HAP-1 (cell line): ENCODE measurements at regions not wholly inside any gene's neighbourhood (a gene's known extent, or its start where the extent isn't known, plus 50 kb on each side); places are given as distances from the start of the nearest gene placed in this dataset.
"Not testable (repeated sequence)": the region's sequence is repeated elsewhere in the genome, so short reads cannot be mapped to it uniquely, and the experiment has no call there.

ENCODE experiments used
- DNase-seq, 2 experiments: peaks; one replicate each; pipeline ENCODE4 v3.0.0-alpha.2; 2016 to 2020; ENCODE audit warnings: low spot score in 2 of 2
- H3K27me3 ChIP-seq: fragments of 250-450 bp; sonication (Bioruptor Pico); 2 replicates; pipeline ENCODE4 v1.5.1; 2020; ENCODE audit warnings: low read depth, mild to moderate bottlenecking, moderate library complexity
- H3K36me3 ChIP-seq: fragments of 250-450 bp; sonication (Bioruptor Pico); replicated peaks from 2 replicates; pipeline ENCODE4 v1.5.1; 2020; ENCODE audit warnings: mild to moderate bottlenecking
- H3K4me1 ChIP-seq: fragments of 250-450 bp; sonication (Bioruptor Pico); 2 replicates; pipeline ENCODE4 v1.5.1; 2020; ENCODE audit warnings: mild to moderate bottlenecking
- H3K4me3 ChIP-seq: fragments of 250-450 bp; sonication (Bioruptor Pico); 2 replicates; pipeline ENCODE4 v1.5.1; 2020; ENCODE audit warnings: mild to moderate bottlenecking, moderate library complexity
- H3K9me3 ChIP-seq: fragments of 250-450 bp; sonication (Bioruptor Pico); 2 replicates; pipeline ENCODE4 v1.5.1; 2020; ENCODE audit warnings: mild to moderate bottlenecking, moderate library complexity
- in situ Hi-C: fragments of 300-500 bp; cut with MboI; formaldehyde crosslinking; loops from 3 replicates; pipeline ENCODE4 v1.14.3; 2020; ENCODE audit warnings: low sequenced_read_pairs, inconsistent platforms, mixed read lengths

GRCh38 chr10:5268743-5269142 is 72.1 kb downstream of the AKR1C4 start:
- Histone ChIP-seq H3K27me3 (no peaks in the 10 kb centered on the region), H3K9me3 (no peaks in the 10 kb centered on the region; the same call in 1 of the 2 replicates), H3K4me1 (no peaks in the 10 kb centered on the region), H3K36me3 (no peaks in the 10 kb centered on the region), H3K4me3 (no peak overlapping the region)
- no peak for DNase-seq
- in situ Hi-C loops, result no loop called here

GRCh38 chr10:5269791-5270190 is 73.2 kb downstream of the AKR1C4 start:
- H3K4me3 ChIP-seq, result no peak overlapping the region
- H3K9me3 ChIP-seq, result no peaks in the 10 kb centered on the region; the same call in 1 of the 2 replicates
- no peaks in the 10 kb centered on the region for H3K4me1 ChIP-seq
- DNase-seq, result no peak
- no peaks in the 10 kb centered on the region for H3K36me3 ChIP-seq
- in situ Hi-C loops, result no loop called here
- no peaks in the 10 kb centered on the region for H3K27me3 ChIP-seq

- H3K9me3 ChIP-seq, result no peaks in the 10 kb centered on the region; the same call in 1 of the 2 replicates
- H3K4me3 ChIP-seq, result no peak overlapping the region
- in situ Hi-C loops, result no loop called here
- H3K36me3 ChIP-seq, result no peaks in the 10 kb centered on the region
- no peak for DNase-seq
- H3K27me3 ChIP-seq, result no peaks in the 10 kb centered on the region
- H3K4me1 ChIP-seq, result no peaks in the 10 kb centered on the region
Observed at GRCh38 chr10:5271526-5271925, 74.9 kb downstream of the AKR1C4 start.

- no peak for DNase-seq
- Histone ChIP-seq H3K4me3 (no peak overlapping the region), H3K9me3 (no peaks in the 10 kb centered on the region), H3K27me3 (no peaks in the 10 kb centered on the region), H3K4me1 (no peaks in the 10 kb centered on the region), H3K36me3 (no peaks in the 10 kb centered on the region)
- in situ Hi-C loops, result no loop called here
Observed at GRCh38 chr10:5272065-5272803, 75.6 kb downstream of the AKR1C4 start.

GRCh38 chr10:5274795-5275194 is 78.2 kb downstream of the AKR1C4 start:
- Histone ChIP-seq H3K4me3 (no peak overlapping the region), H3K36me3 (no peaks in the 10 kb centered on the region), H3K9me3 (no peaks in the 10 kb centered on the region), H3K27me3 (no peaks in the 10 kb centered on the region), H3K4me1 (no peaks in the 10 kb centered on the region)
- DNase-seq, result no peak
- in situ Hi-C loops, result no loop called here

GRCh38 chr10:5281356-5281755 is 83.4 kb upstream of the UCN3 start:
- no peak overlapping the region for H3K4me3 ChIP-seq
- DNase-seq, result no peak
- no peaks in the 10 kb centered on the region for H3K9me3 ChIP-seq
- no peaks in the 10 kb centered on the region for H3K27me3 ChIP-seq
- no peaks in the 10 kb centered on the region for H3K4me1 ChIP-seq
- in situ Hi-C loops, result loop anchor here (10.0 kb wide), 3 partner anchors 187 to 437 kb away; partner anchors contain the start of gene AKR1C3
- H3K36me3 ChIP-seq, result no peaks in the 10 kb centered on the region

GRCh38 chr10:5282137-5282536 is 82.6 kb upstream of the UCN3 start:
- H3K36me3 ChIP-seq, result no peaks in the 10 kb centered on the region

GRCh38 chr10:5283305-5284158 is 81.2 kb upstream of the UCN3 start:
- DNase-seq, result peak; percentile 51 to 73

More at GRCh38 chr10:5282137-5282536, 82.6 kb upstream of the UCN3 start:
- in situ Hi-C loops, result loop anchor here (10.0 kb wide), 3 partner anchors 187 to 437 kb away; partner anchors contain the start of gene AKR1C3
- H3K4me1 ChIP-seq, result no peaks in the 10 kb centered on the region
- H3K27me3 ChIP-seq, result no peaks in the 10 kb centered on the region
- no peaks in the 10 kb centered on the region for H3K9me3 ChIP-seq
- no peak overlapping the region for H3K4me3 ChIP-seq
- DNase-seq, result no peak

GRCh38 chr10:5284311-5285057 is 80.3 kb upstream of the UCN3 start:
- in situ Hi-C loops, result loop anchor here (10.0 kb wide), 3 partner anchors 190 to 440 kb away; partner anchors contain the start of gene AKR1C3
- no peaks in the 10 kb centered on the region for H3K36me3 ChIP-seq
- H3K9me3 ChIP-seq, result peaks cover 3% of the 10 kb centered on the region; the same call in 1 of the 2 replicates
- no peak for DNase-seq
- no peaks in the 10 kb centered on the region for H3K4me1 ChIP-seq
- H3K4me3 ChIP-seq, result no peak overlapping the region
- no peaks in the 10 kb centered on the region for H3K27me3 ChIP-seq

More at GRCh38 chr10:5283305-5284158, 81.2 kb upstream of the UCN3 start:
- no peaks in the 10 kb centered on the region for H3K36me3 ChIP-seq
- no peaks in the 10 kb centered on the region for H3K27me3 ChIP-seq
- H3K4me1 ChIP-seq, result no peaks in the 10 kb centered on the region
- H3K9me3 ChIP-seq, result no peaks in the 10 kb centered on the region
- no peak overlapping the region for H3K4me3 ChIP-seq
- in situ Hi-C loops, result loop anchor here (10.0 kb wide), 3 partner anchors 189 to 439 kb away; partner anchors contain the start of gene AKR1C3

GRCh38 chr10:5285186-5285585 is 79.6 kb upstream of the UCN3 start:
- no peaks in the 10 kb centered on the region for H3K36me3 ChIP-seq
- H3K4me1 ChIP-seq, result no peaks in the 10 kb centered on the region
- H3K9me3 ChIP-seq, result peaks cover 3% of the 10 kb centered on the region; the same call in 1 of the 2 replicates
- no peaks in the 10 kb centered on the region for H3K27me3 ChIP-seq
- no peak for DNase-seq
- no peak overlapping the region for H3K4me3 ChIP-seq
- in situ Hi-C loops, result loop anchor here (10.0 kb wide), 3 partner anchors 190 to 440 kb away; partner anchors contain the start of gene AKR1C3

GRCh38 chr10:5288359-5288758 is 76.4 kb upstream of the UCN3 start:
- H3K36me3 ChIP-seq, result no peaks in the 10 kb centered on the region
- H3K4me3 ChIP-seq, result no peak overlapping the region
- peaks cover 13% of the 10 kb centered on the region for H3K4me1 ChIP-seq
- in situ Hi-C loops, result loop anchor here (10.0 kb wide), 3 partner anchors 194 to 444 kb away; partner anchors contain the start of gene AKR1C3
- DNase-seq, result no peak
- H3K9me3 ChIP-seq, result peaks cover 3% of the 10 kb centered on the region; the same call in 1 of the 2 replicates
- H3K27me3 ChIP-seq, result no peaks in the 10 kb centered on the region

GRCh38 chr10:5289228-5289627 is 75.5 kb upstream of the UCN3 start:
- not testable (repeated sequence) for H3K27me3 ChIP-seq, H3K4me3 ChIP-seq, H3K36me3 ChIP-seq, DNase-seq, H3K9me3 ChIP-seq
- peaks cover 13% of the 10 kb centered on the region for H3K4me1 ChIP-seq
- in situ Hi-C loops, result loop anchor here (10.0 kb wide), 3 partner anchors 194 to 444 kb away; partner anchors contain the start of gene AKR1C3
